HEK293T (cell line): ENCODE measurements at regions not wholly inside any gene's neighbourhood (a gene's known extent, or its start where the extent isn't known, plus 50 kb on each side); places are given as distances from the start of the nearest gene placed in this dataset.
A peak's percentile ranks its signal among the peaks of the same experiment; 100 is the strongest.

Experiments
- CTCF ChIA-PET: fragments of 350-600 bp; formaldehyde crosslinking; extraction: SDS; loops from one replicate; lab custom pipeline; 2021; ENCODE audit warnings: antibody characterized with exemption, inconsistent platforms; lab: Yijun Ruan, JAX
- POLR2A ChIA-PET: fragments of 350-600 bp; formaldehyde crosslinking; extraction: SDS; loops from one replicate; lab custom pipeline; 2020; ENCODE audit warnings: antibody characterized with exemption, inconsistent platforms; lab: Yijun Ruan, JAX
- DNase-seq: peaks from one replicate; pipeline ENCODE4 v3.0.0; 2012; ENCODE audit warnings: mixed read lengths; ENCODE audit errors: extremely low spot score
- ARNT ChIP-seq: fragments of 450-650 bp; IDR thresholded peaks from 2 replicates; pipeline ENCODE4 v1.6.1; 2017; ENCODE audit warnings: mild to moderate bottlenecking
- BHLHE40 ChIP-seq: fragments of 450-650 bp; IDR thresholded peaks from 2 replicates; pipeline ENCODE4 v1.6.1; 2016; ENCODE audit warnings: mild to moderate bottlenecking, moderate library complexity, borderline replicate concordance
- CTBP1 ChIP-seq: fragments of 450-650 bp; IDR thresholded peaks from 2 replicates; pipeline ENCODE4 v1.6.1; 2016; ENCODE audit warnings: borderline replicate concordance
- ELF4 ChIP-seq: fragments of 450-650 bp; IDR thresholded peaks from 2 replicates; pipeline ENCODE4 v1.6.1; 2017; ENCODE audit warnings: antibody characterized with exemption
- FOXA1 ChIP-seq: fragments of 450-650 bp; IDR thresholded peaks from 2 replicates; pipeline ENCODE4 v1.6.1; 2016; ENCODE audit warnings: mild to moderate bottlenecking
- FOXK2 ChIP-seq: fragments of 450-650 bp; IDR thresholded peaks from 2 replicates; pipeline ENCODE4 v1.6.1; 2016; ENCODE audit warnings: mild to moderate bottlenecking
- FOXM1 ChIP-seq: fragments of 450-650 bp; IDR thresholded peaks from 2 replicates; pipeline ENCODE4 v1.6.1; 2017; ENCODE audit warnings: mild to moderate bottlenecking, borderline replicate concordance
- HDGF ChIP-seq: fragments of 450-650 bp; IDR thresholded peaks from 2 replicates; pipeline ENCODE4 v1.6.1; 2017; ENCODE audit warnings: antibody characterized with exemption, borderline replicate concordance
- L3MBTL2 ChIP-seq: fragments of 450-650 bp; conservative IDR thresholded peaks from 2 replicates; pipeline ENCODE4 v1.6.1; 2016; ENCODE audit warnings: mild to moderate bottlenecking
- LEF1 ChIP-seq: fragments of 450-650 bp; IDR thresholded peaks from 2 replicates; pipeline ENCODE4 v1.6.1; 2017; ENCODE audit warnings: mild to moderate bottlenecking, borderline replicate concordance
- NFRKB ChIP-seq: fragments of 450-650 bp; IDR thresholded peaks from 2 replicates; pipeline ENCODE4 v1.6.1; 2016; ENCODE audit warnings: mild to moderate bottlenecking, moderate library complexity
- PKNOX1 ChIP-seq: fragments of 450-650 bp; IDR thresholded peaks from 2 replicates; pipeline ENCODE4 v1.6.1; 2016
- SP1 ChIP-seq: fragments of 450-650 bp; IDR thresholded peaks from 2 replicates; pipeline ENCODE4 v1.6.1; 2017
- SUZ12 ChIP-seq: fragments of 450-650 bp; IDR thresholded peaks from 2 replicates; pipeline ENCODE4 v1.6.1; 2016; ENCODE audit warnings: mild to moderate bottlenecking
- TARDBP ChIP-seq: fragments of 450-650 bp; IDR thresholded peaks from 2 replicates; pipeline ENCODE4 v1.6.1; 2016
- ZNF384 ChIP-seq: fragments of 450-650 bp; IDR thresholded peaks from 2 replicates; pipeline ENCODE4 v1.6.1; 2016

GRCh38 chr5:93810780-93811179, 69.4 kb upstream of the POU5F2 start:
- CTCF ChIA-PET: interaction anchor here (2.4 kb wide), 1 partner anchor 10 kb away, joined by 9 read pairs; no protein-coding TSS in a partner anchor
- DNase-seq: no peak

GRCh38 chr5:93809430-93809829, 68.0 kb upstream of the POU5F2 start:
- DNase-seq: no peak
- no peak for TF ChIP-seq FOXA1
- no peak for TF ChIP-seq BHLHE40
- peak; percentile 70 for TF ChIP-seq PKNOX1
- no peak for TF ChIP-seq SUZ12
- TF ChIP-seq CTBP1: 0 out of 2 replicates have a peak, but pooled peaks have one; percentile 53
- TF ChIP-seq HDGF: no peak
- TF ChIP-seq NFRKB: no peak
- TF ChIP-seq TARDBP: no peak
- TF ChIP-seq ZNF384: peak; percentile 82
- no peak for TF ChIP-seq LEF1
- POLR2A ChIA-PET: no interaction called here
- CTCF ChIA-PET: interaction anchor here (2.4 kb wide), 1 partner anchor 8 kb away, joined by 9 read pairs; no protein-coding TSS in a partner anchor

More at GRCh38 chr5:93810780-93811179, 69.4 kb upstream of the POU5F2 start:
- POLR2A ChIA-PET: interaction anchor here (1.0 kb wide), 1 partner anchor 213 kb away, joined by 4 read pairs; no protein-coding TSS in a partner anchor
- TF ChIP-seq CTBP1: no peak
- no peak for TF ChIP-seq ARNT
- no peak for TF ChIP-seq LEF1
- no peak for TF ChIP-seq SUZ12
- TF ChIP-seq FOXK2: no peak
- no peak for TF ChIP-seq BHLHE40
- TF ChIP-seq NFRKB: no peak
- no peak for TF ChIP-seq TARDBP
- TF ChIP-seq PKNOX1: no peak
- TF ChIP-seq FOXA1: no peak
- TF ChIP-seq ELF4: no peak
- no peak for TF ChIP-seq ZNF384
- no peak for TF ChIP-seq L3MBTL2
- no peak for TF ChIP-seq HDGF
- TF ChIP-seq SP1: no peak
- TF ChIP-seq FOXM1: no peak

- CTCF ChIA-PET: interaction anchor here (0.6 to 0.8 kb wide), 2 partner anchors 12 to 87 kb away, joined by 3 read pairs; no protein-coding TSS in a partner anchor
- POLR2A ChIA-PET: no interaction called here
Measured at GRCh38 chr5:93807846-93808245, 66.4 kb upstream of the POU5F2 start.

GRCh38 chr5:93805616-93806379, 64.4 kb upstream of the POU5F2 start:
- no peak for DNase-seq
- TF ChIP-seq ELF4 (no peak), PKNOX1 (no peak), FOXM1 (no peak), BHLHE40 (no peak), LEF1 (no peak), FOXA1 (no peak), TARDBP (no peak), FOXK2 (no peak), SP1 (no peak), CTBP1 (no peak), HDGF (no peak), ARNT (no peak), SUZ12 (no peak), ZNF384 (no peak), L3MBTL2 (no peak)
- ChIA-PET POLR2A (interaction anchor here (1.1 to 1.2 kb wide), 3 partner anchors 219 to 227 kb away, joined by 3 to 4 read pairs (median 4); no protein-coding TSS in a partner anchor), CTCF (interaction anchor here (0.7 to 1.6 kb wide), 3 partner anchors 199 to 1088 kb away, joined by 3 to 7 read pairs (median 5); no protein-coding TSS in a partner anchor)

More at GRCh38 chr5:93807846-93808245, 66.4 kb upstream of the POU5F2 start:
- no peak for DNase-seq
- TF ChIP-seq BHLHE40: no peak
- no peak for TF ChIP-seq NFRKB
- TF ChIP-seq ARNT: no peak
- no peak for TF ChIP-seq ZNF384
- no peak for TF ChIP-seq SP1
- TF ChIP-seq HDGF: no peak
- TF ChIP-seq FOXK2: no peak
- TF ChIP-seq SUZ12: no peak
- TF ChIP-seq CTBP1: no peak
- TF ChIP-seq PKNOX1: no peak
- no peak for TF ChIP-seq FOXA1
- TF ChIP-seq FOXM1: no peak
- TF ChIP-seq ELF4: no peak
- no peak for TF ChIP-seq LEF1
- TF ChIP-seq TARDBP: no peak
- no peak for TF ChIP-seq L3MBTL2
